ENCODE measurements at regions not wholly inside any gene's neighbourhood (a gene's known extent, or its start where the extent isn't known, plus 50 kb on each side); places are given as distances from the start of the nearest gene placed in this dataset.

DNA sequence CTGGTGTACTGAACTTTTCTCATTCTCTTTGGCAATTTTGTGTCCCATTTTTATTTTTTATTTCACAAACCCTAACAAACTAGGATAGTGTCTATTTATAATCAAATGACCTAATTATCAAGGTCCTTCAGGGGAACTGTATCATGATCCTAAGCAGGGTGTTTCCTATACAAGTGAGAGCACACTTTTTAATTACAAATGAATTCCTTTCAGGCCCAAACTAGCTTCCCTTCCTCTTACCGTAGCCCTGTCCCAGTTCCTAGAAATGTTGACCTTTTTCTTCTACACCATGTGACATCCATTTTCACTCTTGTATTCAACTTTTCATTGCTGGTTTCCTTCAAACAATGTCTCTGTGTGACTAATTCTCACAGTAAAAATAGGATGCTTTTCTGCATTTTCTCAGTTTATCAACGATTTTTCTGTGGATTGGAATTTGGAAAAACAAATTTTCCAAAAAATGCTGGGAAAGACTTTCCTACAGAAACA, 411.4 kb downstream of the CCDC91 start:
- no peaks in the 10 kb centered on the region for H3K36me3 Mint-ChIP-seq
- no peaks in the 10 kb centered on the region for H3K9me3 Mint-ChIP-seq
- no peak overlapping the region for H3K4me3 Mint-ChIP-seq
- H3K27me3 Mint-ChIP-seq: peaks cover 0 to 16% of the 10 kb centered on the region in 2 donors
- H3K27ac Mint-ChIP-seq: peak overlapping the region in 1 of 2 donors; percentile 21
- DNase-seq (ENCODE audit: low spot score): no peak
- no peak for ATAC-seq
- H3K4me1 Mint-ChIP-seq (ENCODE audit: low read depth in 2 of 2): peaks cover 0 to 6% of the 10 kb centered on the region in 2 donors

GRCh38 chr12:28602786-28603185, 412.5 kb downstream of the CCDC91 start:
- Mint-ChIP-seq H3K36me3 (peaks cover 10% of the 10 kb centered on the region), H3K27me3 (peaks cover 0 to 8% of the 10 kb centered on the region in 2 donors), H3K4me3 (peak overlapping the region; percentile 40), H3K27ac (no peak overlapping the region), H3K4me1 (ENCODE audit: low read depth in 2 of 2) (peaks cover 0 to 6% of the 10 kb centered on the region in 2 donors), H3K9me3 (peaks cover 8% of the 10 kb centered on the region)
- DNase-seq (ENCODE audit: low spot score) (no peak), ATAC-seq (no peak)

DNA sequence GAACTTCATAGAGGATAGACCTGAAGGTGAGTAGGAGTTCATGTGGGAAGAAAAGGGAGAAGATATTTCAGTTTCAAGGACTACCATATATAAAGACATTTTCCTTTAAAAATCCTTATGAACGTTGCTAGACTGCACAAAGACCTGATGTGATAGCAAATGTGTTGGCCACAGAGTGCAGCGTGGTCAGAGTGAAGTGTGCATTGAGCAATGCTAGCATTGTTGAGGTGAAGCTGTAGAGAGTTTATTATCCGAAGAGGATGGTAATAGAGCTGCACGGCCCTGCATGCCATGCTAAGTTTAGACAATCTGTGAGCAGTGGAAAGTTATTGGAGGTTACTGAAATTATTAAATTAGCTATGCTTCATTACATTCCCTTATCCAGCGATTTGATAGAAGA, 413.0 kb downstream of the CCDC91 start:
- Mint-ChIP-seq H3K27me3 (peaks cover 0 to 8% of the 10 kb centered on the region in 2 donors), H3K4me1 (ENCODE audit: low read depth in 2 of 2) (peaks cover 0 to 6% of the 10 kb centered on the region in 2 donors), H3K4me3 (peak overlapping the region; percentile 40), H3K9me3 (peaks cover 10% of the 10 kb centered on the region), H3K36me3 (peaks cover 13% of the 10 kb centered on the region), H3K27ac (no peak overlapping the region)
- DNase-seq (ENCODE audit: low spot score) (no peak), ATAC-seq (peak in 1 of 2 donors; percentile 66)

DNA sequence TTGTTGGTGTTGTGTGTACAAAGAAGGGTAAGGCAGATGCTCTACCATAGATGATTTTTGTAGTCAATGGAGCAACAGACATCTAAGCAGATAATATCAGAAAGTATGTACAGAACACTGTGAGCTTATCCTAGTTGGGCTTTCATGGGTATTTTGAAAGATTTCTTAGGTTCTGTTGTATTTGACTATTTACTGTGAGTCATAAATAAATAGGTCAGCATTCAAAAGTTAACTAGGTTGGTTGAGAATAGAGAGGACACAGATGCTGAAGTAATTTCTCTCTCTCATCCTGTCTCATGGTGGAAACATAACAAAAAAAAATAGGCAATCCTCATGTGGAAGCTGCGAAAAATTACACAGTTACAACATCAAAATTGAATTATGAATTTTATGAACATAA, 413.5 kb downstream of the CCDC91 start:
- H3K9me3 Mint-ChIP-seq: peaks cover 10% of the 10 kb centered on the region
- no peak overlapping the region for H3K27ac Mint-ChIP-seq
- DNase-seq (ENCODE audit: low spot score): no peak

GRCh38 chr12:28604240-28604639, 414.0 kb downstream of the CCDC91 start:
- Mint-ChIP-seq H3K36me3 (peaks cover 13% of the 10 kb centered on the region), H3K27me3 (peaks cover 0 to 8% of the 10 kb centered on the region in 2 donors), H3K9me3 (peaks cover 10% of the 10 kb centered on the region), H3K4me3 (no peak overlapping the region), H3K4me1 (ENCODE audit: low read depth in 2 of 2) (peaks cover 0 to 6% of the 10 kb centered on the region in 2 donors), H3K27ac (no peak overlapping the region)
- no peak for ATAC-seq
- DNase-seq (ENCODE audit: low spot score): no peak

More for the DNA sequence above, 413.5 kb downstream of the CCDC91 start:
- Mint-ChIP-seq H3K36me3 (peaks cover 13% of the 10 kb centered on the region), H3K27me3 (peaks cover 0 to 8% of the 10 kb centered on the region in 2 donors), H3K4me3 (no peak overlapping the region), H3K4me1 (ENCODE audit: low read depth in 2 of 2) (peaks cover 0 to 6% of the 10 kb centered on the region in 2 donors)
- ATAC-seq: no peak

DNA sequence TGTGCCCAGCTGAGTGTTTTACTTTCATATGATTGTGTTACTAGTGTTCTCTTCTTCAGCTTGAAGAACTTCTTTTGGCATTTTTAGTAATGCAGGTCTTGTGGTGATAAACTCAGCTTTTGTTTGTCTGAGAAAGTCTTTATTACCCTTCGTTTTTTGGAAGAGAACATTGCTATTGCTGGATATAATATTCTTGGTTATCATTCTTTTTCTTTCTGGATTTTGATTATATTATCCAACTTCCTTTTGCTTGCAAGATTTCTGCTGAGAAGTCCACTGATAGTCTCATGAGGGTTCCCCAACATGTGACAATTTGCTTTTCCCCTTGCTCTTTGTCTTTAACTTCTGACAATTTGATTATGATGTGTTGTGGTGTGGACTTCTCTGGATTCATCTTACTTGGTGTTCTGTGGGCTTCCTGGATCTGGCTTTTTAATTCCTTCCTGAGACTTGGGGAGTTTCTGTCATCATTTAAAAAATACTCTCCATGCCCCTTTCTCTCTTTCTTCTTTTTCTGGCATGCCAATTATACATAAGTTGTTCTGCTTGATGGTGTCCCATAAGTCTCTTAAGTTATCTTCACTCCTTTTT, 416.8 kb downstream of the CCDC91 start:
- H3K27me3 Mint-ChIP-seq: peaks cover 0 to 19% of the 10 kb centered on the region in 2 donors
- H3K9me3 Mint-ChIP-seq: peaks cover 10% of the 10 kb centered on the region
- peaks cover 0 to 6% of the 10 kb centered on the region in 2 donors for H3K4me1 Mint-ChIP-seq (ENCODE audit: low read depth in 2 of 2)
- DNase-seq (ENCODE audit: low spot score) (no peak), ATAC-seq (no peak)
- no peak overlapping the region for H3K27ac Mint-ChIP-seq
- no peak overlapping the region for H3K4me3 Mint-ChIP-seq
- peaks cover 13% of the 10 kb centered on the region for H3K36me3 Mint-ChIP-seq

DNA sequence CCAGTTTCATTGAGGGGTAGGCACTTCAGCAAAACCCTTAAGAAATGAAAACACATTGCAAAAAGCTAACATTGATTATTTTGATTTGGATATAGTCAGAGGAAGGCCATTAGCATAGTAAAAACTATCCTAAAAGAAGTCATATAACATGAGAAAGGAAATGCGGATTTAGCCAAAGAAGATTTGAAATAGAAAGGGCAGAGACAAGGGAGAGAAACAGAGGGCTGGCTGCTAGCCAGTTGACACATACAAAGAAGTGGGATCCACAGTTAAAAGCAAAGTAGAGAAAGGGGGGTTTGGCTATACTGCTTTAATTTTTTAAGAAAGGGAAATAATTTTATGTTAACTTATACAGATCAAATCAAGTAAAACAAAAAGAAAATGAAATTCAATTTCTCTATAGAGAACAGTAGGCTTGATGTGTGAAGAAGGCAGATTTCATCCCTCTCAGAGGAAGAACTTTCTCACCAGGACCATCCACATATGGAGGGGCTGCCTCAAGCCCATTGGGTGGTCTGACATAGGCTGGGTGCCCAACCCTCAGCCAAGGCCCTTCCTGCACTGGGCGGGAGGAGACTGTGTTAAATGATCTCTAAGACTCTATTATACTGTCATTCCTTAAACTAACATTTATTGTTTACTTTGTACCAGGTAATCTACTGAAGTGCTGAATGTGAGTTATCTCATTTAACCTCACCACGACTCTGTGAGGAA, 420.3 kb downstream of the CCDC91 start:
- Mint-ChIP-seq H3K4me1 (ENCODE audit: low read depth in 2 of 2) (no peaks in the 10 kb centered on the region), H3K27ac (no peak overlapping the region), H3K4me3 (no peak overlapping the region), H3K9me3 (peaks cover 13% of the 10 kb centered on the region), H3K36me3 (peaks cover 13% of the 10 kb centered on the region), H3K27me3 (peaks cover 2 to 12% of the 10 kb centered on the region in 2 donors)
- no peak for ATAC-seq
- no peak for DNase-seq (ENCODE audit: low spot score)

- no peak for DNase-seq (ENCODE audit: low spot score)
- ATAC-seq: no peak
- peaks cover 2 to 15% of the 10 kb centered on the region in 2 donors for H3K27me3 Mint-ChIP-seq
- H3K36me3 Mint-ChIP-seq: peaks cover 16% of the 10 kb centered on the region
- H3K27ac Mint-ChIP-seq: no peak overlapping the region
- no peak overlapping the region for H3K4me3 Mint-ChIP-seq
- peaks cover 13% of the 10 kb centered on the region for H3K9me3 Mint-ChIP-seq
- H3K4me1 Mint-ChIP-seq (ENCODE audit: low read depth in 2 of 2): no peaks in the 10 kb centered on the region
Observed at GRCh38 chr12:28611115-28611435, 420.8 kb downstream of the CCDC91 start.

GRCh38 chr12:28611449-28611848, 421.2 kb downstream of the CCDC91 start:
- ATAC-seq: no peak
- H3K4me3 Mint-ChIP-seq: no peak overlapping the region
- no peaks in the 10 kb centered on the region for H3K4me1 Mint-ChIP-seq (ENCODE audit: low read depth in 2 of 2)
- H3K36me3 Mint-ChIP-seq: peaks cover 19% of the 10 kb centered on the region
- peaks cover 17% of the 10 kb centered on the region for H3K9me3 Mint-ChIP-seq
- peaks cover 2 to 19% of the 10 kb centered on the region in 2 donors for H3K27me3 Mint-ChIP-seq
- DNase-seq (ENCODE audit: low spot score): no peak
- H3K27ac Mint-ChIP-seq: no peak overlapping the region

DNA sequence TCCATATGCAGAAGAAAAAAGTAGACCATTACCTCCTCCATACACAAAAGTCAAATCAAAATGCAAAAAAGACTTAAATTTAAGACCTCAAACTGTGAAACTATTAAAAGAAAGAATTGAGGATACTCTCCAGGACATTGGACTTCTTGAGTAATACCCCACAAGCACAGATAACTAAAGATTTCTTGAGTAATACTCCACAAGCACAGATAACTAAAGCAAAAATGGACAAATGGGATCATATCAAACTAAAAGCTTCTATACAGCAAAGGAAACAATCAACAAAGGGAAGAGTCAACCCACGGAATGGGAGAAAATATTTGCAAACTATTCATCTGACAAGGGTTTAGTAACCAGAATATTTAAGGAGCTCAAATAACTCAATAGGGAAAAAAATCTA, 427.9 kb downstream of the CCDC91 start:
- ATAC-seq: no peak
- Mint-ChIP-seq H3K9me3 (peaks cover 13% of the 10 kb centered on the region), H3K36me3 (peaks cover 13% of the 10 kb centered on the region)

GRCh38 chr12:28618772-28619171, 428.5 kb downstream of the CCDC91 start:
- no peaks in the 10 kb centered on the region for H3K4me1 Mint-ChIP-seq (ENCODE audit: low read depth in 2 of 2)
- H3K9me3 Mint-ChIP-seq: peaks cover 10% of the 10 kb centered on the region
- no peak overlapping the region for H3K4me3 Mint-ChIP-seq
- ATAC-seq (no peak), DNase-seq (ENCODE audit: low spot score) (no peak)
- peaks cover 13% of the 10 kb centered on the region for H3K36me3 Mint-ChIP-seq
- H3K27ac Mint-ChIP-seq: no peak overlapping the region
- peaks cover 0 to 24% of the 10 kb centered on the region in 2 donors for H3K27me3 Mint-ChIP-seq

More for the DNA sequence above, 427.9 kb downstream of the CCDC91 start:
- DNase-seq (ENCODE audit: low spot score): no peak
- Mint-ChIP-seq H3K27me3 (peaks cover 2 to 24% of the 10 kb centered on the region in 2 donors), H3K4me3 (no peak overlapping the region), H3K4me1 (ENCODE audit: low read depth in 2 of 2) (no peaks in the 10 kb centered on the region), H3K27ac (no peak overlapping the region)

GRCh38 chr12:28620281-28620680, 430.0 kb downstream of the CCDC91 start:
- no peak for DNase-seq (ENCODE audit: low spot score)
- H3K27me3 Mint-ChIP-seq: peaks cover 0 to 24% of the 10 kb centered on the region in 2 donors
- no peaks in the 10 kb centered on the region for H3K4me1 Mint-ChIP-seq (ENCODE audit: low read depth in 2 of 2)
- peaks cover 13% of the 10 kb centered on the region for H3K36me3 Mint-ChIP-seq
- no peak overlapping the region for H3K4me3 Mint-ChIP-seq
- peaks cover 10% of the 10 kb centered on the region for H3K9me3 Mint-ChIP-seq
- no peak overlapping the region for H3K27ac Mint-ChIP-seq
- no peak for ATAC-seq

DNA sequence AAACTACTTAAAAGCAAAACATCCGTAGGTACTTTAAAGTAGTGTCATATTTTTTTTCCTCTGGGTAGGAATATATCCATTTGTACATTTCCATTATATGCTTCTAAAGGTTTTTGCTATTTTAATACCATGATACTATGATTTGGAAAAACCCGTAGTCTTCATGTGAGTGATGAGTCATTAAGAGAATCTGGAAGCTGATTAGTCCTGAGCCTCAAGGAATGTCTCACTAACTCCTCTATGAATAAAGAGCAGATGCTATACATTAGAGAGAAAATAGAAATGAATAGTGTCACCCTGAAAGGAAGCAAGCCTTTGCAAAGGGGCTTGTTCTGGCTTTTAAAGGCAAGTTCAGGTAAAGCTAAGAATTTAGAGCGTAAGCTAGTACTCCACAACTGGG, 432.1 kb downstream of the CCDC91 start:
- Mint-ChIP-seq H3K27me3 (peaks cover 0 to 13% of the 10 kb centered on the region in 2 donors), H3K9me3 (no peaks in the 10 kb centered on the region), H3K27ac (no peak overlapping the region), H3K36me3 (no peaks in the 10 kb centered on the region), H3K4me3 (no peak overlapping the region), H3K4me1 (ENCODE audit: low read depth in 2 of 2) (no peaks in the 10 kb centered on the region)
- DNase-seq (ENCODE audit: low spot score): no peak
- ATAC-seq: no peak

- no peaks in the 10 kb centered on the region for H3K27me3 Mint-ChIP-seq
- no peak overlapping the region for H3K27ac Mint-ChIP-seq
- no peak for ATAC-seq
- H3K36me3 Mint-ChIP-seq: no peaks in the 10 kb centered on the region
- H3K4me3 Mint-ChIP-seq: no peak overlapping the region
- no peak for DNase-seq (ENCODE audit: low spot score)
- no peaks in the 10 kb centered on the region for H3K4me1 Mint-ChIP-seq (ENCODE audit: low read depth in 2 of 2)
- H3K9me3 Mint-ChIP-seq: peaks cover 4% of the 10 kb centered on the region
Observed at GRCh38 chr12:28626504-28626903, 436.2 kb downstream of the CCDC91 start.
